Head of caudate nucleus (tissue), 42 donors: ENCODE measurements at regions not wholly inside any gene's neighbourhood (a gene's known extent, or its start where the extent isn't known, plus 50 kb on each side); places are given as distances from the start of the nearest gene placed in this dataset.

Experiments used
- DNase-seq, 42 donors: peaks; one replicate each; pipeline versions ENCODE4 v3.0.0 to v3.0.0-alpha.2; 2020 to 2021; ENCODE audit warnings: mixed read lengths in 7 of 42
- intact Hi-C: fragments of 100-400 bp; cut with DNase I; formaldehyde crosslinking; loops from one replicate; pipeline ENCODE4 v1.15.0; 2022

DNA sequence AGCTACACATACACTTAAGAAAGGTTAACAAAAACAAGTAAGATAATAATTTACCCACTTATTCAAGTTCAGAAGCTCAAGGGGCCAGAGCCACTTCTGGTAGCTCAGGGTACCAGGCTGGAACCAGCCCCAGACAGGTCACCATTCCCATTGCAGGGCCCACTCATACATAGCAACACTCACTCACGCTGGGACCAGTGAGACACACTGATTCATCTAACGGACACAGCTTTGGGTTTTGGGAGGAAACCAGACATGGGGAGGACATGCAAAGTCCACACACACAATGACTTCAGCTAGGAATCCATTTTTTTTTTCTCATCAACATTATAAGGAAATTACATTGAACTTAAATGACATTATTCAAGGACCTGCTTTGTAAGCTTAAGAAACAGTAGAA lies 169.1 kb downstream of the ZC3H11B start:
- DNase-seq, result no peak
- intact Hi-C loops, result no loop called here

DNA sequence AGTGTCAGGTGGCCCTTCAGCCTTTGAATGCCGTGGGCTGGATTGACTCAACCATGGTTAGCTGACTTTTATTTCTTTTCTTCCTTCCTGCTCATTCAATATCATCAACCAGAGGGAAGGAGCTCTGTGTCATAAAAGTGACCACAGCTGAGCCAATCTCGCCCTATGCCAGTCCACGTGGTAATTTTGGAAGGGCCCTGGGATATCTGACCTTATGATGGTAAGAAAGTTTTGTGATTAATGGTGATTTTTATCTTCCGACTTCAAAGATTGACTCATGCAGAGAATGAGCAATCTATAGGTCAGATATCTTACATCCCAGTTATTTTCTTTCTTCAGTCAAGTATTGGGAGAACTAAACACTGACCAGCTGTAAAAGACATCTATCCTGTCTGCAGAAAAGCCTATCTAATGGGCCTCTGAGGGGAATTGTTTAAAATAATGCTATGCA lies 170.3 kb downstream of the ZC3H11B start:
- DNase-seq, result no peak
- intact Hi-C loops, result no loop called here

DNA sequence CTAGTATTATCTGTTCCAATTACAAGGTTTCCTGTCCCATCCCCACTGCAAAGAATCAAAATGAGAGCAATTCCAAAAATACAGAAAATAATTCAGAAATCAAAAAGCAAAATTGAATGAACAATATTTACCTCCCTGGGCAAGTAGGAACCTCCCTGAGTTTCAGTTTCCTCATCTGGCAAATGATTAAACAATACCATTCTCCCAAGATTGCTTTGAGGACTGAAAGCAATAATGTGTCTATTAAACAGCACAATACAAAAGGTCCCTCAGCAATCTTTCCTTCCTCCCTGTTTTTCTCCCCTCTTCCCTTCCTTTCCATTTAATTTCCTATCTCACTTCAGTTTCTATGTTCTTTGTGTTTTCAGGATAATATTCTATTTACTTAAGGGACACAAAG lies 171.0 kb downstream of the ZC3H11B start:
- intact Hi-C loops, result no loop called here
- DNase-seq, result no peak

DNA sequence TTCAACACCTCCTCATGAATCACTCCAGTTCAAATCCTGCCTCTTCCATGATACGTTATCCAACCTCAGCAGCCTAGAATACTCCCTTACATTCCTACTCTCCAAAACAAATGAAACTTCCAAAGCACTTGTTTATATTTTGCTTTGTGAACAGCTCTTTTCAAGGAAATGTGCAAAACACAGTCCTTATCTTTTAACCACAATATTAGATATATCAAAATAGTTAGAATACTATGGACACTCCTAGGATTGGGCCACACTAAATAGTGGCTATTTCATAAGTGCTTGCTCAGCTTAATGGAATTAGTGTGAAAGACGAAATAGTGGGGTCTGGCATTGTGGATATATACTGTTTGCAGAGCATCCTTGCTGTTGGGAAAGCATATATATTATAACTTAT lies 173.5 kb downstream of the ZC3H11B start:
- intact Hi-C loops, result no loop called here
- no peak for DNase-seq

DNA sequence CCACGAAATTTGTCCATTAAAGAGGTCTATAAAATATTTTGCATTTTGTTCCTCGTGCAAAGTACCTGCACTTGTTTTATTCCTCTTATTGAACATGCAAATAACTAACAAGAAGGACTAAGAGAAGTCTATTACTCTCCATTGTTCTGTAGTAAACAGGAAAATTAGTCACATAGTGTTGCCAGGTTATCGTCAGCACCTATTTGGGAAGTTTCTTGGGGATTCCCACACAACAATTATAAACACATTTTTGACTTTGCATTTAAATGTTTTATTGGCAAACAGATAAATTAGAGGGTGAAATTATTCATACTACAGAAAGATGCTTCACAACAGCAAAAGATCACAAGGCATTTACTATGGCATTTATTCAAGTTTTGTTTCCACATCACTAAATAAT lies 174.5 kb downstream of the ZC3H11B start:
- intact Hi-C loops, result no loop called here
- no peak for DNase-seq

DNA sequence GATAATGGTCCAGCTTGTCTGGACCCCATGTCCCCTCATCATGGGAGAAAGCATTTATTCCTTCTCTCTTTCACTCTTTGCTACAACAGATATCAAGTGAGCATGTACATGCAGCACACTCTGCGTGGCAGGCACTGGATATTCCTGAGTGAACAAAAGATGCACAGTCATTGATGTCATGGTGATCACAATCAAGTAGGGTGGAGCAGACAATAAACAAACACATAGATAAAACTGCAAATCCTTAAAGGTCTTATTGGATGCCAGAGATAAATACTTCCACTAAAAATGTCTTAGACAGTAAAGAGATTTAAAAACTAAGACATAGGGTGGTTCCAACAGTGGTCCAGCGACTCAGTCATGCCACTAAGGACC lies 178.0 kb downstream of the ZC3H11B start:
- intact Hi-C loops, result no loop called here
- DNase-seq, result no peak

DNA sequence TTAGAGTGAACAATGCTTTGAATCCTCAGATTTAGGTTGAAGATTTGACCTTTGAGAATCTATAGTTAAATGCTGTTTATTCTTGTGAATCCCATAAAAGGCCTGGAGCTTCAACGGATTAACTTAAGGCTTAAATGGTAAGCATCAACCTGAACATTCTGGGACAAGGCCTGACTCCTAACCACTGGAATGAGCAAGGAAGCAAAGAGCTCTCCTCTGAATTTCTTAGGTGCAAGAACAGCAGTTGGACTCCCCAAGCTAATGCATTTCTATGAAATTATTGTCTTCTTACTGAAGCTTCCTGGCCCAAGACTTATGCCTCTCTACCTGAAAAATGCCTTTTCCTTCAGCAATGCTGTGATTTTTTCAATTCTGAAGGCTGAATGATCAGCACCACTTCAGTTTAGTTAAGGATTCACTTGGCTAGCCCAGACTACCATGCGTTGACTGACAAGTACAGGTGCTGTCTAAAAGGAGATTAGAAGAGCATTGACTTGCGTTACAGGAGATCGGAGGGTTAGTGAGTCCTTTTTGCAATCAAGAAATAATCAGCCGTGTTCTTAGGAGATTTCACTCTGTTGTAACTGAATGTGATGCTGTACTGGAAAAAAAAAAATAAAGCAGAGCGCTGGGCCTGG lies 178.5 kb downstream of the ZC3H11B start:
- intact Hi-C loops, result no loop called here
- DNase-seq, result no peak

DNA sequence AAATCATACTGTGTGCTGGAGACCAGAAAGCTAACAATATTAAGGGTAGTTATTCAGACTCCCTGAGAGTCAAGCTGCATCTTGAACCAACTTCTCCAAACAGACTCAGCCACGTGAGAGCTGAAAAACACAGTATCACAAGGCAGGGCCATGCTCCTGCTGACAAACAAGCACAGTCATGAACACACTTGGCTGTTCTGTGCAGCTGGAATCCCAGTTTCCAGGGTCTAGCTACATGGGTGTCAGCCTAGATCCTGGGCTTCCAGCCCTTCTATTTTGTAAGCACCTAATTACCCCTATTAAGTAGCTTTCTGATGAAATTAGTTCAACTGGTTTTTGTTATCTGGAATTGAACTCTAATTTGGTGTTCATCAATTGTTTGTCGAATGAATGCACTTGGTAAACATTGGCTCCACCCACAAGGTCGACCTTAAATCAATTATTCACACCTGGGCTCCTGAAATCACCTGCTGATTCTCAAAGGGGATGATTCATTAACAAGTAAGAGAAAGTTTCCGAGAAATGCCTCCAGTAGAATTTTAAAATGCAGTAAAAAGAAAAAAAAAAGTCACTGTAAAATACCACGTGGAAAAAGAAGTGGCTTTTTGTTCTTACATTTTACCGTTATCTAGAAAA lies 179.3 kb downstream of the ZC3H11B start:
- peak in 3 of 42 donors; percentile 9 to 37 (median 11) for DNase-seq
- intact Hi-C loops, result no loop called here

DNA sequence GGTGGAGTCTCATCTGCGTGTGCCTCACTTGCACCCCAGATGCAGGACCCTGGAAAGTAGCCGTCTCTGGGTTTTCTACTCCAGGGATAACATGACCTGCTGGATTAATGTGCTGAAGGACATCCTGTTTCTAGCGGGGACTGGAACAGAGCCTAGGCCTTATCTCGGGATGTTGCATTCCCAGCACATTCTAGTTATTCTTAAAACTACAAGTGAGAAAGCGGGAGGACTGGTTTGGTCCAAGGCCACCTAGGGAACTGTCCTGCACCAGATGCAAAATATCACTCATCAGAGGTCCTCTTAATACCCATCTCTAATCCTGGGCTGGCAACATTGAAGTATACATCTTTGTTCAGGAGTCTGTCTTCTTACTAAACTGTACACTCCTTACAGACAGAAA lies 179.9 kb downstream of the ZC3H11B start:
- no peak for DNase-seq
- intact Hi-C loops, result no loop called here

DNA sequence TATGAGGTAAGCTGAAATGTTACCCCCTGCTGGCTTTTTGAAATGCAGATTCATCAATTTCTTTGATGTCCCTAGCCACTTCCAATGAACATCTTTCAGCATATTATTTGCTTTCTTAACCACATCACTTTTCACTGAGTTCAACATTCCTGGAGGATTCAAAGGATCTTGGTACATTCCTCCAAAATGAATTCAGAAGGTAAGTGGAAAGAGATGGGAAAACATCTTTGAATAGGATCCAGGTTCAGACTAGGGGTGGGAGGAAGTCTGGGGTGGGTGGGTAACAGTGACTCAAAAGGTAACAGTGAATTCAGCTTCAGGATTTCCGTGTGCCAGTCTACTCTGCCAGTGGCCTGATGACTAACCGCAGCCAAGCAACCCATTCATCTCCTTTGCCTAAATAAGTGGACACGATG lies 180.7 kb downstream of the ZC3H11B start:
- intact Hi-C loops, result no loop called here
- DNase-seq, result peak in 3 of 42 donors; percentile 4 to 51 (median 4)

DNA sequence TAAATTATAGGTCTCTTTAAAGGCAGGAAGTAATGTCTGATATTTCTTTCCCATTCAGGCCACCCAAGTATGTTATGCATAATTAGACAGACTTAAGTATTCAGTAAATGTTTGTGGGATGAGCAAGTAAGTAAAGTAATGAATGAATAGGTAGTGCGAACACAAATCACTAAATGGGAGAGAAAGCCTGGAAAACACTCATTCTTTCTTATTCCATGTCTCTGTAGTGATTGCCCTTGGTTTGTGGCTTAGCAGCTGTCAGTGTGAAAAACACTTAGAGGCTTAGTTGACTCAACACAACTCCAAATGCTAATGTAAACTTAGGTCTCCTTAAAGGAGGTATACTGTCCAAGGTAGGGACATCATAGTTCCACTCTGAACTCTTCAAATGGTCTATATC lies 182.5 kb downstream of the ZC3H11B start:
- intact Hi-C loops, result no loop called here
- no peak for DNase-seq

DNA sequence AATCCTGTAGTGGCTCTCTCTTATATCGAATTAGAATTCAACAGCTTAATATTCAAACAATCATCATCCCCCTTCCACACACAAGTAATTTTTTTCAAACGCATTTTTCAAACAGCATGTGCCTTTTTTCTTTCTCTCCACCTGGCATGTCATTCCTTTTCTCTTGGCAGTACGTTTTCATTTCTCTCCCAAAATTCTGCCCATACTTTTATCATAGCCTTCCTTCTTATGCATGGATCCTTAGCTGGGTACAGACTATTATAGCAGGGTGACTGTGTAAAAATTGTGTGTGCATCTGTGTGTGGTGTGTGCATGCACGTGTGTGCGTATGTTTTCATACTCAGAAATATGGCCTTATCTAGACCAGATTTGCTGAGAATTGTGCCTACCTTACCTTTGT lies 184.3 kb downstream of the ZC3H11B start:
- DNase-seq, result no peak
- intact Hi-C loops, result no loop called here

DNA sequence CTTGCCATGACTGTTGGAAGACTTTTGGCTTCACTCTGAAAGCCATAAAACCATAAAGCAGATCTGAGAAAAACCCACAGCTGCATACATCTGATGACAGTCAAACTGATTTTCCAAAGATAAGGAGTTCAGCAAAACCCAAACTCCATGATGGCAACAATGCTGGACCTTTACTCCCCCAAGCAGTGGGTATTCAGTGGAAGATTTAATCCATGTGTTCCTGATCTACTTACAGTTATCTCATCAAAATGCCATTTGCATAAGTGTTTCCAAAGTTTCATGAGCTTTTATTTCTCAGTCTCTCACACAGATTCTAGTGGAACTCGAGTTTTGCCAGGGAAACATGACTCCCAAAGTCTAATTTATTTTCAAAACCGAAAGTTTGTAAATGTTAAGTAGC lies 184.9 kb downstream of the ZC3H11B start:
- no peak for DNase-seq
- intact Hi-C loops, result no loop called here

DNA sequence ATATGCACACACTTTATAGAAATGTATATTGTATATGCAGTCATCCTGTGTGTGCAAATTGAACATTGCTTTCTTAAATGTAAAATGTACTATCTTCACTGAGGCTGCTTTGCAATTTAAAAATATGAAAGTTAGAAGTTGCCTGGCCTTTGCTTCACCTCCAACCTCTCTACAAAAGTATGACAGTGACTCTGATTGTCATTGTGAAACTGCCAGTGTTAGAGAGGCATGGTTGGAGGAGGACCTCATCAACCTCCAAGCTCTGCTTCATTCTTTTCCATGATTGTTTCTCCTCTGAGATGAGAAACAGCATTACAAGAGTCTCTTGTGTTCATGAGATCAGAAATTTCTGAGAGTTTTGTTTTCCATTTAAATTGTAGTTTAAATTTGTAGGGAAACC lies 185.5 kb downstream of the ZC3H11B start:
- intact Hi-C loops, result no loop called here
- no peak for DNase-seq

DNA sequence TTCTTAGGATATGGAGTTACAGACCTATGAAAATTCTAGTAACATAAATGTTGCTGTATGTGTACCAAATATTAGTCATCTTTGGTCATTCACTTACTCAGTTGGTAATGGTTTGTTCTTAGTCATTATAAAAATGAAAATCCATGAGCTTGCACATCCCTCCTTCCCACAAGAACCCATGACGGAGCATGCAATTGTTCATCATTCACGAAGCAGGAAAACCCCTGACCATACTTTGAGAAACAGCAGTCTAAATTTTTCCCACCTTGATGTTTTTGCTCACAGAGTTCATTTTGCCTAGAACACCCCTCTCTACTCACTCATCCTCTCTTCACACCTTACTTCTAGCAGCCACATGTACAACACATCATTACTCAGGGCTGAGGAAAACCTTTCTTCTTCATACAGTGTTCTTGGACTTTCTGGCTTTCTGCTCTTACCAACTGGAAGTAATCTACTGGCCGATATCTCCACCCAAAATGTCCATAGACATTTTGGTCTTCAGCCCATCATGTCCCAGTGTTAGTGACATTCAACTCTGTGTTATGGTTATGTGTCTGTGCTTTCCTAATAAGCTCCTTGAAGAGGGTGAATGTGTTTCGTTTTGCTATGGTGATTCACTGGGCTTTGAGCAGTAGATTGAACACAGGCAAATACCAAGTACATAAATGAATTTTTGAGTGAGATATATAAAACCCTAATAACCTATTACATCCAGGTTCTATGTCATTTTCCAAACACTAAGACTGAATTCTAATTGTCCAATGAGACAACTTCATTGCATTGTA lies 189.9 kb downstream of the ZC3H11B start:
- DNase-seq, result no peak
- intact Hi-C loops, result no loop called here

DNA sequence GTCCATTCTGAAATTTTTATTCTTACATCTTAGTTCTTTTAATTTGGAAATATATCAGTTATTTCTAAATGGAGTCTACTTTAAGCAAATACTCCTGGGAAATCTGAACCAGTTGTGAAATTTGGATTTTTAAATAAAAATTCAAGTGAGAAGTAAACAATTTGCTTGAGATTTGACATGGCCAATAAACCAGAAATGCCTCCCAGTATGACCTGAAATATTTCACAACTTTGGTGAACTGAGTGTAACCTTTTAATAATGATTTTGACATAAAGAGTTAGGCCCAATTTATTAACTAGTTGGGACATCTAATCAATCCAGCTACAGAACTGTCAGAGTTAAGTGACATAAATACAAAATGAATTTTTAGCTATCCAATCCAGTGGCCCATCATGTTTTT lies 192.0 kb downstream of the ZC3H11B start:
- intact Hi-C loops, result no loop called here
- DNase-seq, result no peak

DNA sequence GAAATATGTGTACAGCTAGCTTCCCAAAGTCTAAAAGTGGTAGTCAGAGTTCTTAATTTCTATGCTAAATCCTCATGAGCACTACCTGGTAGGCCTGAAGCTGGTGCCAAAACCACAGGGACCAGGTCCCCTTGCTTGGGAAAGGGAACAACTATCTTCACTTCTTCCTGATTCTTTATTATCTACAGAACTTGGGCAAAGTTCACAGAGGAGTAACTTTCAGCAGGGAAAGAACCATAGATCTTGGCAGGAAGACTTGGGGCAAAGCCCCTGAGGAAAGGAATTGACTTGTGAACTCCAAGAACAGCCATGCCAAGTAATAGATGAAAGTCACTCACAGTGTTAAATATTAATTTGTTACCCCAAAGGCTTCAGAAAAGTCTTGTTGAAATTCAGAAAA lies 193.0 kb downstream of the ZC3H11B start:
- no peak for DNase-seq
- intact Hi-C loops, result no loop called here

DNA sequence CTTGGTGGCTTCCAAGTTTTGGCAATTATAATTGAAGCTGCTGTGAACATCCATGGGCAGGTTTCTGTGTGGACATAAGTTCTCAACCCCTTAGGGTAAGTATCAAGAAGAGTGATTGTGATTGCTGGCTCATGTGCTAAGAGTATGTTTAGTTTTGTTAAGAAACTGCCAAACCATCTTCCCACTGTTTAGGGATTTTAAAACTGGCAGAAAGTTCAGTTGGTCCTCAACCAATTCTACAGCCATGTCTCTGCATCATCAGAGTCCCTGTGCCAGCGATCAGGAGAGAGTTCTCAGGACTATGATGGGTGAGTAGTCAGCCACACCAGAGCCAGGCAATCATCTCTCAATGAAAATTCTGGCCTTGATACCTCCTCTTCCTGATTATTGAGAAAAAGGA lies 193.8 kb downstream of the ZC3H11B start:
- intact Hi-C loops, result no loop called here
- DNase-seq, result no peak

DNA sequence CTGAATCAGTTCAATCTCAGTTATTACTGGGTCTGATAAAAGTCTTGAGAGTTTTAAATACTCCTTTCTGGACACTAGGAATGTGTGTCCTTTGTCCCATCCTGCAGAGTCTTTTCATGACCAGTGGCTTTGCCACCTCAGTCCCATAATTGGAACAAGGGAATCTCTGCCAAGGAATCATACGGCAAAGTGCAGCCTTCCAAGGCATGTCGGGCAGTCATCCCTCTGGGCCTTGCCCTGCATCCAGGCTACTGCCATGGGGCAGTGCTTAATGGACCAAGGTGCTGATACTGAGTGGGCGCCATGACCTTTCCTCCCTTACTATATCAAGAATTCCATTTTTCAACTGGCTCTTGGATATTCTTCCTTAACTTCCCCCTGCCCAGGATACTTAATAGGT lies 195.3 kb downstream of the ZC3H11B start:
- DNase-seq, result no peak
- intact Hi-C loops, result no loop called here

DNA sequence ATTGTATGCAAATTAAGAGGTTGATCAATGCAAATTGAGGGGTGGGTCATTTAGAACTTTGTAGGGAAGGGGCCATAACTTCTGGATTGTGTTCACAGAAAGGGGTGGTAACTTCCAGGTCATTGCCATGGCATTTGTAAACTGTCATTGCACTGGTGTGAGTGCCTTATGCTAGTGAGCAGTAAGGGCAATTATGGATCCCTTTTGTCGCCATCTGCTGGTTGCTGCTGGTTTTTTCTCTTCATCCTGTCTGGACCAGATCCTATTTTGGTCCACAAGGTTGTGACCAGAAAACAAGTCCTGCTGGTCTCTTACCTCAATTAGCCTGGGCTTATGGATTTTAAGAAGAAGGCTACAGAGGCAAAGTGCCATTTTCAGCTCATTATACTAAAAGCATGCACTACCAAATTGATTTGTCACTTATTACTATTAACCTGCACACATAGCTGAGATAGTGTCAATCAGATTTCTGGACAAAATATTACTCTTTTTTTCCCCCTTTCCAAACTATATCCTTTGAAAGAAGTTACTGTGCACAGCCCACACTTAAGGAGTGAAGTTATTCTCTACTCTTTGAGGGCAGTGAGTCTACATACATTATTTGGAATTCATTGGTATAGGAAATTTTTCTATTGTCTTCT lies 196.2 kb downstream of the ZC3H11B start:
- peak in 39 of 42 donors; percentile 13 to 87 (median 61) for DNase-seq
- intact Hi-C loops, result no loop called here
